HG03060 (cell line): ENCODE measurements at regions not wholly inside any gene's neighbourhood (a gene's known extent, or its start where the extent isn't known, plus 50 kb on each side); places are given as distances from the start of the nearest gene placed in this dataset.

Source experiments
- ATAC-seq: cut with Tn5 transposase; IDR thresholded peaks from one replicate; pipeline ENCODE4 v1.9.1; 2021; ENCODE audit warnings: low read depth, moderate number of reproducible peaks; ENCODE audit not compliant: unreplicated experiment

DNA sequence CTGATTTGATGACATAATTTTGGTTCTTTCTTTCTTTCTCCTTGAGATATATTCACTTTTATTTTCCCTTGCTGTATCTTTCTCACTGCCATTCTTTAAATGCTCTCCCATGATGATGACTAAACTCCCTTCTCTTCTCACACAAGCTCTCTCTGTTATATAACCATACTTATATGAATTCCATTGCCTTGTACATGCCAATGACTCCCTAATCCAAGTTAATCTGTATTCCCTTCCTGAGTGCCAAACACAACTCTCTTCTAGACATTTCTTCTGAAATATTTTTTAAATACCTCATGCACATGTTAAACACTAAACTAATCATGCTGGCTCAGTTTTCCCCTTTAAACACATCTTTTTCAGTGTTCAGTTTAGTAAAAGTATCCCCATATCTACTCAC lies 62.2 kb upstream of the ST8SIA4 start:
- ATAC-seq, result no peak
